Activated CD4-positive, CD25-positive, alpha-beta regulatory T cell (primary cell): ENCODE measurements at regions not wholly inside any gene's neighbourhood (a gene's known extent, or its start where the extent isn't known, plus 50 kb on each side); places are given as distances from the start of the nearest gene placed in this dataset.
A peak's percentile ranks its signal among the peaks of the same experiment; 100 is the strongest.
"Not testable (repeated sequence)": the region's sequence is repeated elsewhere in the genome, so short reads cannot be mapped to it uniquely, and the experiment has no call there.

Experiments
- DNase-seq, 4 experiments: peaks; one replicate each; lab custom pipeline; 2025; lab: John Stamatoyannopoulos, UW

DNA sequence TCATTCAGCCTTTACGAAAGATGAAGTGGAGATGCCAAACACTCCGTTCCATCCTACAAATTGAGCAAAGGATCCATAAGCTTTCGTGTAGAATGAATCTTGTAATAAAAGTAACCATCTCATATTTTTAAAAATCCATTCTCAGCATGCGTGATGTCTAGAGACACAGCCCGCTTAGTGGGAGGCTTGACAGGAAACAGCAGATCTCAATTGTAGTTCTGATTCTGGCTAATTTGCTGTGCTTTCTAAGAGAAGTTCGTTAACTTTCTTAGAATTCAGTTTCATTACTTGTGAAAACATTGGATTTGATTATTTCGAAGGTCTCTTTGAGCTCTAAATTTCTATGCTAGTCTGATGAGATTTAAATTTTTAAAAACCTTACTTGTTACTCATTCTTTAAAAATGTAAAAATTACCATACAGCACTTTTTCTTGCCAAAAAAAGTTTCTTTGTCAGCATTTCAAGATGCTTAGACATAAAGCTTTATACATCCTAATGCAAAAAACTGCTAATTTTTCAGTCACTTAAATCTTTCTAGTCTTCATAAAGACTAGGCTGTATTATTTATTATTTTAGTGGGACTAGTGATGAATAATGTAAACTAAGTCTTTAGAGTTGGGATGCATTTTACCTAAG, 66.9 kb upstream of the NEIL3 start:
- DNase-seq, result no peak

GRCh38 chr4:177246641-177247584, 62.8 kb upstream of the NEIL3 start:
- DNase-seq, result no peak

DNA sequence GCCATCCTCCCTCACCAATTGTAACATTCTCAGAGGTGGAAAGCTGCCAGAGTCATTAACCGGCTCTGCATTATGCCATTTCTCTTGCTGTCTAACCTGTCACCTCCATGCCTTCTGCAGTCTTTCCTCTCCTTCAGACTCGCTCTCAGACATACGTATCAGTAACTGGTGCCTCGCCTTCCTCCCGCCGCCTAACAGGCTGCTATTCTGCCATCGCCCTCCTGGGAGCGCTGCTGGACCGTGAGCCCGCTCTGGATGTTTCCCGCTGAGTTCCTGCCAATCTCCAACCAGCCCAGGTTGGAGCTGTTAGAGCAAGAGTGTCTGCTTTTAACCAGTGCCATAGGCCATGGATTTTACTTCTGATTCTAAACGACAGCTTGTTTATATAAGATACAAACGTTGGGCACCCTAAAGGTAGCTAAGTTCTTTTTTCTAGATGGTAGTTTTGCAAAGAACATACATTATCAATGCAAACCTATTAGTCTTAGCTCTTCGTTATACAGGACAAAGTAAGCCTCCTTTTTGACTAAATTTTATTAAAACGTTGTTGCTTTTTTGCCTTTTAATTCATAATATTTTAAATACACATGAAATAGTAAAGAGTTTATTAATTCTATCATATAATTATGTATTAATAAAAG, 59.5 kb upstream of the NEIL3 start:
- DNase-seq, result peak; percentile 3 to 18 (median 5)

GRCh38 chr4:177251237-177251636, 58.4 kb upstream of the NEIL3 start:
- peak in 1 of 4 experiments; percentile 2 for DNase-seq

DNA sequence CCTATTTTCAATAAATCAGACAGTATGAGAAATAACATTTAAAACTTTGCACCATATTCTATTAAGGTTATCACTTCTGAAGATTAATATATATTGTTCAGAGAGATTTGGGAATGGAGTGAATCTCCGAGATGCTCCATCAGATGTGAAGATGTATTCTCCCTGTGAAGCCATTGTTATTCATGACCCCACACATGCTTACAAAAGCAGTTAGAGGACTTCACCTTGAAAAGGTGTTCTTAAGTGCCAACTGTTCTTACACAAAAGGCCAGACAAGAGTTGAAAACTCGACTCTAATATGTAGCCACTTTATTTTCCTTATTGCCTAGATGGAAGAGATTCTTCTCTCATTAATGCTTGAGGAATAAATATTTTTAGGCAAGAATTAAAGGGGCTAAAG, 54.3 kb upstream of the NEIL3 start:
- no peak for DNase-seq

- no peak for DNase-seq
These were observed 52.7 kb upstream of the NEIL3 start for GRCh38 chr4:177256950-177257349.

- DNase-seq, result not testable (repeated sequence)
These were observed 50.2 kb upstream of the NEIL3 start for GRCh38 chr4:177259466-177259865.
